Lung (tissue), 11 donors: ENCODE measurements at regions not wholly inside any gene's neighbourhood (a gene's known extent, or its start where the extent isn't known, plus 50 kb on each side); places are given as distances from the start of the nearest gene placed in this dataset.
A peak's percentile ranks its signal among the peaks of the same experiment; 100 is the strongest.

Source experiments
- ATAC-seq: fragments of 200-7000 bp; cut with Tn5 transposase; one replicate; pipeline ENCODE4 v1.9.1; 2020; ENCODE audit warnings: moderate number of reproducible peaks; ENCODE audit not compliant: insufficient read depth, low FRiP score
- DNase-seq, 3 donors: peaks; one replicate each; pipeline ENCODE4 v3.0.0-alpha.2; 2013 to 2017
- H3K27ac ChIP-seq, 2 donors: one replicate each; pipeline ENCODE4 v1.5.1; 2013; ENCODE audit warnings: mild to moderate bottlenecking in 2 of 2, moderate library complexity in 2 of 2, control low read depth in 1 of 2, inconsistent platforms in 1 of 2, low read depth in 1 of 2, low read length in 1 of 2
- H3K27me3 ChIP-seq, 3 donors: one replicate each; pipeline ENCODE4 v1.5.1; 2013; ENCODE audit warnings: low read length in 2 of 3; ENCODE audit not compliant: control insufficient read depth in 3 of 3, insufficient read depth in 3 of 3
- H3K36me3 ChIP-seq, 4 donors: one replicate each; pipeline ENCODE4 v1.5.1; 2013; ENCODE audit warnings: low read length in 4 of 4, mild to moderate bottlenecking in 1 of 4, moderate library complexity in 1 of 4; ENCODE audit not compliant: control insufficient read depth in 4 of 4, insufficient read depth in 4 of 4
- H3K4me1 ChIP-seq, 5 donors: one replicate each; pipeline ENCODE4 v1.5.1; 2013; ENCODE audit warnings: low read length in 5 of 5, mild to moderate bottlenecking in 2 of 5, moderate library complexity in 1 of 5; ENCODE audit not compliant: control insufficient read depth in 5 of 5, insufficient read depth in 5 of 5
- H3K4me3 ChIP-seq: one replicate; pipeline ENCODE4 v1.5.1; 2013; ENCODE audit warnings: mild to moderate bottlenecking, control low read depth, moderate library complexity
- H3K9ac ChIP-seq, 2 donors: one replicate each; pipeline ENCODE4 v1.5.1; 2013; ENCODE audit warnings: low read length in 2 of 2, control low read depth in 1 of 2; ENCODE audit not compliant: insufficient read depth in 1 of 2
- H3K9me3 ChIP-seq, 4 donors: one replicate each; pipeline ENCODE4 v1.5.1; 2013; ENCODE audit warnings: low read length in 3 of 4, mild to moderate bottlenecking in 1 of 4, moderate library complexity in 1 of 4; ENCODE audit not compliant: control insufficient read depth in 4 of 4, insufficient read depth in 3 of 4
- CTCF ChIP-seq: IDR thresholded peaks from 2 replicates; pipeline ENCODE4 v1.5.1; 2012; ENCODE audit warnings: mild to moderate bottlenecking; ENCODE audit errors: control extremely low read depth, extremely low read depth
- WGBS, 2 donors: extraction: QIAGEN DNeasy Blood & Tissue Kit; methylation state at CpG; one replicate each; pipeline ENCODE4 v1.1.7; 2013; 5-methylcytosine and 5-hydroxymethylcytosine counted together
- donor health status: control.
- donor health status: control.
- donor health status: Bipolar disorder and iron deficiency.
- donor health status: healthy.
- donor health status: DM: yes; HTN: yes; CAD: no.

GRCh38 chr3:115552007-115552406 lies 71.3 kb upstream of the GAP43 start:
- no peak overlapping the region for H3K27ac ChIP-seq
- no peak for DNase-seq
- no peaks in the 10 kb centered on the region for H3K9me3 ChIP-seq
- TF ChIP-seq CTCF, result no peak
- WGBS, 2 donors, result 75 to 80% methylated on average over 3 of the region's 3 CpGs
- H3K4me3 ChIP-seq, result no peak overlapping the region
- H3K27me3 ChIP-seq, result no peaks in the 10 kb centered on the region
- no peaks in the 10 kb centered on the region for H3K36me3 ChIP-seq
- ATAC-seq, result no peak
- H3K4me1 ChIP-seq, result peaks cover 0 to 4% (median 0%) of the 10 kb centered on the region in 5 donors
- H3K9ac ChIP-seq, result no peak overlapping the region

- H3K9ac ChIP-seq, result no peak overlapping the region
- ATAC-seq (no peak), DNase-seq (peak in 1 of 3 donors; percentile 19)
- H3K4me1 ChIP-seq, result peaks cover 0 to 2% (median 0%) of the 10 kb centered on the region in 5 donors
- H3K36me3 ChIP-seq, result no peaks in the 10 kb centered on the region
- no peak overlapping the region for H3K4me3 ChIP-seq
- WGBS, 2 donors, result 78 to 86% methylated on average over 2 of the region's 2 CpGs
- no peak overlapping the region for H3K27ac ChIP-seq
- H3K9me3 ChIP-seq, result no peaks in the 10 kb centered on the region
- TF ChIP-seq CTCF, result no peak
- H3K27me3 ChIP-seq, result no peaks in the 10 kb centered on the region
Observed at GRCh38 chr3:115553796-115554486, 69.4 kb upstream of the GAP43 start.

- no peak overlapping the region for H3K4me3 ChIP-seq
- H3K9me3 ChIP-seq, result no peaks in the 10 kb centered on the region
- DNase-seq, result no peak
- no peaks in the 10 kb centered on the region for H3K27me3 ChIP-seq
- no peak for ATAC-seq
- no peaks in the 10 kb centered on the region for H3K4me1 ChIP-seq
- no peaks in the 10 kb centered on the region for H3K36me3 ChIP-seq
- TF ChIP-seq CTCF, result no peak
- no peak overlapping the region for H3K27ac ChIP-seq
- no peak overlapping the region for H3K9ac ChIP-seq
Observed at GRCh38 chr3:115554487-115554807, 68.9 kb upstream of the GAP43 start.
